ENCODE measurements at regions not wholly inside any gene's neighbourhood (a gene's known extent, or its start where the extent isn't known, plus 50 kb on each side); places are given as distances from the start of the nearest gene placed in this dataset.

GRCh38 chr22:27538666-27539065 lies 262.9 kb downstream of the MN1 start:
- Histone ChIP-seq H3K36me3 (no peaks in the 10 kb centered on the region), H3K27me3 (peaks cover 7% of the 10 kb centered on the region), H3K4me1 (ENCODE audit: control insufficient read depth in 1 of 2, insufficient read depth in 1 of 2, low read depth in 1 of 2, low read length in 1 of 2) (no peaks in the 10 kb centered on the region), H3K27ac (no peak overlapping the region), H3K9me3 (no peaks in the 10 kb centered on the region), H3K4me3 (ENCODE audit: low read depth in 1 of 2, low read length in 1 of 2) (no peak overlapping the region)
- TF ChIP-seq CTCF (IDR thresholded peaks at IDR 0.05): no peak

GRCh38 chr22:27540247-27540646 lies 261.3 kb downstream of the MN1 start:
- H3K9me3 ChIP-seq: no peaks in the 10 kb centered on the region
- H3K27ac ChIP-seq: no peak overlapping the region
- H3K27me3 ChIP-seq: peaks cover 7% of the 10 kb centered on the region
- H3K36me3 ChIP-seq: no peaks in the 10 kb centered on the region
- no peak overlapping the region for H3K4me3 ChIP-seq (ENCODE audit: low read depth in 1 of 2, low read length in 1 of 2)
- TF ChIP-seq CTCF (IDR thresholded peaks at IDR 0.05): no peak
- no peaks in the 10 kb centered on the region for H3K4me1 ChIP-seq (ENCODE audit: control insufficient read depth in 1 of 2, insufficient read depth in 1 of 2, low read depth in 1 of 2, low read length in 1 of 2)

- no peaks in the 10 kb centered on the region for H3K4me1 ChIP-seq (ENCODE audit: control insufficient read depth in 1 of 2, insufficient read depth in 1 of 2, low read depth in 1 of 2, low read length in 1 of 2)
- no peaks in the 10 kb centered on the region for H3K9me3 ChIP-seq
- H3K27ac ChIP-seq: no peak overlapping the region
- peaks cover 7% of the 10 kb centered on the region for H3K27me3 ChIP-seq
- H3K4me3 ChIP-seq (ENCODE audit: low read depth in 1 of 2, low read length in 1 of 2): no peak overlapping the region
- no peak for TF ChIP-seq CTCF (IDR thresholded peaks at IDR 0.05)
- no peaks in the 10 kb centered on the region for H3K36me3 ChIP-seq
Observed at GRCh38 chr22:27540656-27541396, 260.7 kb downstream of the MN1 start.

- Histone ChIP-seq H3K27me3 (peaks cover 7% of the 10 kb centered on the region), H3K4me3 (ENCODE audit: low read depth in 1 of 2, low read length in 1 of 2) (no peak overlapping the region), H3K9me3 (no peaks in the 10 kb centered on the region), H3K27ac (no peak overlapping the region), H3K36me3 (no peaks in the 10 kb centered on the region), H3K4me1 (ENCODE audit: control insufficient read depth in 1 of 2, insufficient read depth in 1 of 2, low read depth in 1 of 2, low read length in 1 of 2) (no peaks in the 10 kb centered on the region)
- TF ChIP-seq CTCF (IDR thresholded peaks at IDR 0.05): no peak
Observed at GRCh38 chr22:27541836-27542235, 259.7 kb downstream of the MN1 start.

- no peak for TF ChIP-seq CTCF (IDR thresholded peaks at IDR 0.05)
- no peaks in the 10 kb centered on the region for H3K9me3 ChIP-seq
Observed at GRCh38 chr22:27542602-27543001, 259.0 kb downstream of the MN1 start.

More at GRCh38 chr22:27542602-27543001, 259.0 kb downstream of the MN1 start:
- H3K4me3 ChIP-seq (ENCODE audit: low read depth in 1 of 2, low read length in 1 of 2): no peak overlapping the region
- peaks cover 4% of the 10 kb centered on the region for H3K27me3 ChIP-seq
- no peak overlapping the region for H3K27ac ChIP-seq
- H3K4me1 ChIP-seq (ENCODE audit: control insufficient read depth in 1 of 2, insufficient read depth in 1 of 2, low read depth in 1 of 2, low read length in 1 of 2): no peaks in the 10 kb centered on the region
- H3K36me3 ChIP-seq: no peaks in the 10 kb centered on the region
